GM18870 (cell line): ENCODE measurements at regions not wholly inside any gene's neighbourhood (a gene's known extent, or its start where the extent isn't known, plus 50 kb on each side); places are given as distances from the start of the nearest gene placed in this dataset.

Source experiments
- ATAC-seq: cut with Tn5 transposase; IDR thresholded peaks from one replicate; pipeline ENCODE4 v1.9.1; 2021; ENCODE audit warnings: moderate library complexity; ENCODE audit not compliant: unreplicated experiment

- ATAC-seq: peak; percentile 57
These were observed 135.6 kb upstream of the ZNF236 start for GRCh38 chr18:76686737-76687231.

GRCh38 chr18:76685860-76686259 is 136.5 kb upstream of the ZNF236 start:
- no peak for ATAC-seq

- ATAC-seq: no peak
These were observed 137.0 kb upstream of the ZNF236 start for GRCh38 chr18:76685402-76685801.

- no peak for ATAC-seq
These were observed 138.1 kb upstream of the ZNF236 start for GRCh38 chr18:76684265-76684664.

- ATAC-seq: no peak
These were observed 142.4 kb upstream of the ZNF236 start for GRCh38 chr18:76679945-76680344.

GRCh38 chr18:76679259-76679658 is 143.1 kb upstream of the ZNF236 start:
- ATAC-seq: no peak

GRCh38 chr18:76678248-76678647 is 144.1 kb upstream of the ZNF236 start:
- ATAC-seq: no peak

GRCh38 chr18:76674596-76674995 is 147.8 kb upstream of the ZNF236 start:
- no peak for ATAC-seq

- no peak for ATAC-seq
These were observed 148.8 kb upstream of the ZNF236 start for GRCh38 chr18:76673281-76674185.

GRCh38 chr18:76672627-76673026 is 149.7 kb upstream of the ZNF236 start:
- ATAC-seq: no peak

- ATAC-seq: no peak
These were observed 151.6 kb upstream of the ZNF236 start for GRCh38 chr18:76670564-76671288.

GRCh38 chr18:76668546-76668945 is 153.8 kb upstream of the ZNF236 start:
- no peak for ATAC-seq

GRCh38 chr18:76668119-76668518 is 154.2 kb upstream of the ZNF236 start:
- no peak for ATAC-seq

GRCh38 chr18:76667603-76668002 is 154.8 kb upstream of the ZNF236 start:
- ATAC-seq: no peak

GRCh38 chr18:76662626-76663025 is 159.7 kb upstream of the ZNF236 start:
- no peak for ATAC-seq

GRCh38 chr18:76660571-76661192 is 161.7 kb upstream of the ZNF236 start:
- ATAC-seq: no peak

GRCh38 chr18:76658627-76659026 is 163.6 kb upstream of the ZNF516 start:
- ATAC-seq: no peak

GRCh38 chr18:76657911-76658470 is 162.9 kb upstream of the ZNF516 start:
- ATAC-seq: no peak

- no peak for ATAC-seq
These were observed 162.1 kb upstream of the ZNF516 start for GRCh38 chr18:76656925-76657827.

GRCh38 chr18:76654577-76654976 is 159.5 kb upstream of the ZNF516 start:
- ATAC-seq: no peak
